ENCODE measurements at regions not wholly inside any gene's neighbourhood (a gene's known extent, or its start where the extent isn't known, plus 50 kb on each side); places are given as distances from the start of the nearest gene placed in this dataset.

GRCh38 chrX:151085207-151085606 lies 91.2 kb upstream of the GPR50 start:
- Histone ChIP-seq H3K79me2 (ENCODE audit: low read length) (no peaks in the 10 kb centered on the region), H3K4me1 (ENCODE audit: insufficient read depth, low read length) (no peaks in the 10 kb centered on the region), H3K9me3 (ENCODE audit: low read length) (no peaks in the 10 kb centered on the region), H3K4me3 (ENCODE audit: low read length) (no peak overlapping the region), H3F3A (ENCODE audit: low read length, unreplicated experiment) (no peaks in the 10 kb centered on the region), H3K9ac (ENCODE audit: low read length) (no peak overlapping the region), H3K27me3 (ENCODE audit: low read length) (peaks cover 24% of the 10 kb centered on the region; the same call in 1 of the 2 replicates), H3K9me2 (replicated peaks; ENCODE audit: low read length) (no peaks in the 10 kb centered on the region), H4K20me1 (ENCODE audit: low read length) (no peaks in the 10 kb centered on the region), H3K27ac (ENCODE audit: low read length) (no peak overlapping the region), H3K36me3 (ENCODE audit: low read depth, low read length) (no peaks in the 10 kb centered on the region), H3K4me2 (ENCODE audit: low read length) (no peak overlapping the region), H2AFZ (ENCODE audit: low read length) (no peak overlapping the region)
- no TSS peak for BruUV-seq (replicated peaks)
- POLR2A ChIA-PET (ENCODE audit: unreplicated experiment): no interaction called here
- CTCF ChIA-PET: no interaction called here
- TF ChIP-seq, protein P1, sequence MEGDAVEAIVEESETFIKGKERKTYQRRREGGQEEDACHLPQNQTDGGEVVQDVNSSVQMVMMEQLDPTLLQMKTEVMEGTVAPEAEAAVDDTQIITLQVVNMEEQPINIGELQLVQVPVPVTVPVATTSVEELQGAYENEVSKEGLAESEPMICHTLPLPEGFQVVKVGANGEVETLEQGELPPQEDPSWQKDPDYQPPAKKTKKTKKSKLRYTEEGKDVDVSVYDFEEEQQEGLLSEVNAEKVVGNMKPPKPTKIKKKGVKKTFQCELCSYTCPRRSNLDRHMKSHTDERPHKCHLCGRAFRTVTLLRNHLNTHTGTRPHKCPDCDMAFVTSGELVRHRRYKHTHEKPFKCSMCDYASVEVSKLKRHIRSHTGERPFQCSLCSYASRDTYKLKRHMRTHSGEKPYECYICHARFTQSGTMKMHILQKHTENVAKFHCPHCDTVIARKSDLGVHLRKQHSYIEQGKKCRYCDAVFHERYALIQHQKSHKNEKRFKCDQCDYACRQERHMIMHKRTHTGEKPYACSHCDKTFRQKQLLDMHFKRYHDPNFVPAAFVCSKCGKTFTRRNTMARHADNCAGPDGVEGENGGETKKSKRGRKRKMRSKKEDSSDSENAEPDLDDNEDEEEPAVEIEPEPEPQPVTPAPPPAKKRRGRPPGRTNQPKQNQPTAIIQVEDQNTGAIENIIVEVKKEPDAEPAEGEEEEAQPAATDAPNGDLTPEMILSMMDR (conservative IDR thresholded peaks at IDR 0.05; ENCODE audit: low read depth, low read length): no peak
- TF ChIP-seq EZH2phosphoT487 (IDR thresholded peaks at IDR 0.05; ENCODE audit: borderline replicate concordance, low read length): no peak
- TF ChIP-seq EZH2 (IDR thresholded peaks at IDR 0.05; ENCODE audit: low read length, unreplicated experiment): no peak
- intact Hi-C loops (cut with micrococcal nuclease): no loop called here
- ATAC-seq (no peak), DNase-seq (no peak)

DNA sequence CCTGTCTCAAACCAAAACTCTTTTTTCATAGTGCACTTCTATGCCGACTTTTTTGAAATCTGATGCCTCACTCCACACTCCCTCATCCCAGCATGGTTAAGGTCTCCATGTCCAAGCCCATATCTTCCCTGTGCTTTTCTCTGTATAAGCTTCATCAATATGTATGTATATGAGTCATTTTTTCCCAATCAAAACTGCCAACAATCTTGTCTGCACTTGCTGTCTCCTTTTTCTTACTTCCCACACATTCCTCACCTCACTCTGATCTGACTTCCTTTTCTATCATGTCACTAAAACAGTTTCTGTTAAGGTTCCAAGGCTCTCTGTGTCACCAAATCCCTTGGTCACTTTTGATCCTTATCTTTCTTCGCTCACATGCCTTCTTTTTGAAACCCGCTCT lies 88.2 kb upstream of the GPR50 start:
- no peak for DNase-seq
- intact Hi-C loops (cut with micrococcal nuclease): no loop called here
- POLR2A ChIA-PET (ENCODE audit: unreplicated experiment): no interaction called here

GRCh38 chrX:151099001-151099400 lies 77.4 kb upstream of the GPR50 start:
- no peaks in the 10 kb centered on the region for H4K20me1 ChIP-seq (ENCODE audit: low read length)
- no peaks in the 10 kb centered on the region for H3F3A ChIP-seq (ENCODE audit: low read length, unreplicated experiment)
- no peaks in the 10 kb centered on the region for H3K9me3 ChIP-seq (ENCODE audit: low read length)
- ChIA-PET CTCF (no interaction called here), POLR2A (ENCODE audit: unreplicated experiment) (no interaction called here)
- BruUV-seq (replicated peaks): no TSS peak
- H3K79me2 ChIP-seq (ENCODE audit: low read length): no peaks in the 10 kb centered on the region
- peaks cover 18% of the 10 kb centered on the region for H3K27me3 ChIP-seq (ENCODE audit: low read length)
- no peak overlapping the region for H3K27ac ChIP-seq (ENCODE audit: low read length)
- intact Hi-C loops (cut with micrococcal nuclease): no loop called here
- H3K9me2 ChIP-seq (replicated peaks; ENCODE audit: low read length): no peaks in the 10 kb centered on the region
- H3K4me2 ChIP-seq (ENCODE audit: low read length): no peak overlapping the region
- H3K4me3 ChIP-seq (ENCODE audit: low read length): no peak overlapping the region
- no peak for ATAC-seq
- no peak for DNase-seq
- no peak overlapping the region for H2AFZ ChIP-seq (ENCODE audit: low read length)
- no peak for TF ChIP-seq EZH2phosphoT487 (IDR thresholded peaks at IDR 0.05; ENCODE audit: borderline replicate concordance, low read length)
- TF ChIP-seq, protein P1 (conservative IDR thresholded peaks at IDR 0.05; ENCODE audit: low read depth, low read length): no peak
- TF ChIP-seq EZH2 (IDR thresholded peaks at IDR 0.05; ENCODE audit: low read length, unreplicated experiment): no peak
- no peak overlapping the region for H3K9ac ChIP-seq (ENCODE audit: low read length)
- no peaks in the 10 kb centered on the region for H3K36me3 ChIP-seq (ENCODE audit: low read depth, low read length)
- H3K4me1 ChIP-seq (ENCODE audit: insufficient read depth, low read length): no peaks in the 10 kb centered on the region

More for the DNA sequence above, 88.2 kb upstream of the GPR50 start:
- no peak overlapping the region for H3K4me3 ChIP-seq (ENCODE audit: low read length)
- H3K9me3 ChIP-seq (ENCODE audit: low read length): no peaks in the 10 kb centered on the region
- H3K9me2 ChIP-seq (replicated peaks; ENCODE audit: low read length): no peaks in the 10 kb centered on the region
- BruUV-seq (replicated peaks): no TSS peak
- no peaks in the 10 kb centered on the region for H3K4me1 ChIP-seq (ENCODE audit: insufficient read depth, low read length)
- no peaks in the 10 kb centered on the region for H4K20me1 ChIP-seq (ENCODE audit: low read length)
- TF ChIP-seq EZH2phosphoT487 (IDR thresholded peaks at IDR 0.05; ENCODE audit: borderline replicate concordance, low read length): no peak
- no peaks in the 10 kb centered on the region for H3K36me3 ChIP-seq (ENCODE audit: low read depth, low read length)
- no peaks in the 10 kb centered on the region for H3K79me2 ChIP-seq (ENCODE audit: low read length)
- H3K27me3 ChIP-seq (ENCODE audit: low read length): peaks cover 24% of the 10 kb centered on the region; the same call in 1 of the 2 replicates
- H2AFZ ChIP-seq (ENCODE audit: low read length): no peak overlapping the region
- H3K9ac ChIP-seq (ENCODE audit: low read length): no peak overlapping the region
- no peak overlapping the region for H3K27ac ChIP-seq (ENCODE audit: low read length)
- H3F3A ChIP-seq (ENCODE audit: low read length, unreplicated experiment): no peaks in the 10 kb centered on the region
- CTCF ChIA-PET: no interaction called here
- no peak overlapping the region for H3K4me2 ChIP-seq (ENCODE audit: low read length)
- no peak for ATAC-seq
